ENCODE measurements at regions not wholly inside any gene's neighbourhood (a gene's known extent, or its start where the extent isn't known, plus 50 kb on each side); places are given as distances from the start of the nearest gene placed in this dataset.

- H3K4me1 ChIP-seq (ENCODE audit: control insufficient read depth, insufficient read depth, low read length), result peaks cover 2% of the 10 kb centered on the region
- no peaks in the 10 kb centered on the region for H3K9me3 ChIP-seq (replicated peaks; ENCODE audit: control insufficient read depth, low read depth, low read length)
- no peak overlapping the region for H3K27ac ChIP-seq (ENCODE audit: low read length)
- DNase-seq, result no peak
- no peak overlapping the region for H3K4me3 ChIP-seq (ENCODE audit: low read length)
- no peaks in the 10 kb centered on the region for H3K27me3 ChIP-seq (ENCODE audit: control insufficient read depth, insufficient read depth, low read length)
- no peaks in the 10 kb centered on the region for H3K36me3 ChIP-seq (ENCODE audit: control insufficient read depth, insufficient read depth, low read length)
- no CpG with 5 or more reads among the region's 5 CpGs for WGBS (ENCODE audit: insufficient coverage)
Observed at GRCh38 chr6:126944512-126944911, 174.0 kb upstream of the RSPO3 start.

GRCh38 chr6:126945150-126945685 is 173.3 kb upstream of the RSPO3 start:
- Histone ChIP-seq H3K4me3 (ENCODE audit: low read length) (no peak overlapping the region), H3K27ac (ENCODE audit: low read length) (peak overlapping the region; percentile 54), H3K36me3 (ENCODE audit: control insufficient read depth, insufficient read depth, low read length) (no peaks in the 10 kb centered on the region), H3K4me1 (ENCODE audit: control insufficient read depth, insufficient read depth, low read length) (peaks cover 2% of the 10 kb centered on the region), H3K27me3 (ENCODE audit: control insufficient read depth, insufficient read depth, low read length) (no peaks in the 10 kb centered on the region), H3K9me3 (replicated peaks; ENCODE audit: control insufficient read depth, low read depth, low read length) (no peaks in the 10 kb centered on the region)
- WGBS (ENCODE audit: insufficient coverage), result no CpG with 5 or more reads among the region's 4 CpGs
- DNase-seq, result peak; percentile 89

- peak; percentile 78 for DNase-seq
- H3K4me3 ChIP-seq (ENCODE audit: low read length), result no peak overlapping the region
- H3K27ac ChIP-seq (ENCODE audit: low read length), result peak overlapping the region; percentile 37
- no CpG with 5 or more reads among the region's 2 CpGs for WGBS (ENCODE audit: insufficient coverage)
- H3K27me3 ChIP-seq (ENCODE audit: control insufficient read depth, insufficient read depth, low read length), result no peaks in the 10 kb centered on the region
- peaks cover 2% of the 10 kb centered on the region for H3K4me1 ChIP-seq (ENCODE audit: control insufficient read depth, insufficient read depth, low read length)
- H3K36me3 ChIP-seq (ENCODE audit: control insufficient read depth, insufficient read depth, low read length), result no peaks in the 10 kb centered on the region
- H3K9me3 ChIP-seq (replicated peaks; ENCODE audit: control insufficient read depth, low read depth, low read length), result no peaks in the 10 kb centered on the region
Observed at GRCh38 chr6:126945812-126946360, 172.6 kb upstream of the RSPO3 start.

GRCh38 chr6:126947070-126947469 is 171.4 kb upstream of the RSPO3 start:
- Histone ChIP-seq H3K4me3 (ENCODE audit: low read length) (no peak overlapping the region), H3K27me3 (ENCODE audit: control insufficient read depth, insufficient read depth, low read length) (no peaks in the 10 kb centered on the region), H3K9me3 (replicated peaks; ENCODE audit: control insufficient read depth, low read depth, low read length) (no peaks in the 10 kb centered on the region), H3K4me1 (ENCODE audit: control insufficient read depth, insufficient read depth, low read length) (peaks cover 2% of the 10 kb centered on the region), H3K36me3 (ENCODE audit: control insufficient read depth, insufficient read depth, low read length) (no peaks in the 10 kb centered on the region), H3K27ac (ENCODE audit: low read length) (no peak overlapping the region)
- WGBS (ENCODE audit: insufficient coverage), result no CpG with 5 or more reads among the region's 4 CpGs
- DNase-seq, result no peak

DNA sequence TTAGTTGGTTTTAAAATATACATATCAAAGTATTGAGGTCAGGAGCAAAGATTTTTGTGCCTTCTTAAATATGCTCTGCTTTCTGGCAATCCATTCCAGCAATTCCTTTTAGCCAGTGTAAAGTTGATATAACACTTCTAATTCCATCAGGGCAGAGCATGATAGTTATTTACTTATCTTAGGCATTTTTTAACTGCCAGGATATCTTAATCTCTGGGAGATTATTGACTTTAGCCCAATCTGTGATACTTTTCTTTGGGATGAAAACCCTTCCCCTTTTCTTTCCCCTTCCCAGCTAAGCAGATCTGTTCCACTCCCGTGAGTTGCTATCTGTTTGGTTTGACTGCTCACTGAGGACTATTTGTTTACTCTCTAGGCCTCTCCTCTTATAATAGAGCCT is 168.7 kb upstream of the RSPO3 start:
- Histone ChIP-seq H3K9me3 (replicated peaks; ENCODE audit: control insufficient read depth, low read depth, low read length) (no peaks in the 10 kb centered on the region), H3K4me1 (ENCODE audit: control insufficient read depth, insufficient read depth, low read length) (no peaks in the 10 kb centered on the region), H3K4me3 (ENCODE audit: low read length) (no peak overlapping the region), H3K27ac (ENCODE audit: low read length) (no peak overlapping the region), H3K36me3 (ENCODE audit: control insufficient read depth, insufficient read depth, low read length) (no peaks in the 10 kb centered on the region), H3K27me3 (ENCODE audit: control insufficient read depth, insufficient read depth, low read length) (no peaks in the 10 kb centered on the region)
- WGBS (ENCODE audit: insufficient coverage), result 100% methylated on average over 1 of the region's 1 CpG
- DNase-seq, result no peak

GRCh38 chr6:126955621-126956020 is 162.8 kb upstream of the RSPO3 start:
- H3K27ac ChIP-seq (ENCODE audit: low read length), result no peak overlapping the region
- WGBS (ENCODE audit: insufficient coverage), result no CpG with 5 or more reads among the region's 1 CpG
- no peak for DNase-seq

DNA sequence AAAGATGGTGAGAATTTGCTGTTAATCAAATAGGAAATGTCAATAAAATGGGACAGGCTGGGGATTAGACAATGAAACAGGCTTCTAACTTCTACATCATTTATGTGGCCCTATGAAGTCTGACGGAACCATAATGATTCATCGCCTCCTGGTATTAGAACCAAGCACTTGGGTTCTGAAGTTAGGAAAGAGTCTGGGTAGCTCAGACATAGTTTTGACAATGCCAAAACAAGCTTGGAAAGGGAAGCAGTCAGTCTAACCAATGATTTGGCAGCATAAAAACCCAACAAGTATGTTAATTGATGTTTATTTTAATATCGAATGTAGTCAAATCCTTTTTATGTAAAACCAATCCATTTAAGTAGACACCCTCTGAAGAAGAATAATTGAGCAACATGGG is 160.8 kb upstream of the RSPO3 start:
- no peaks in the 10 kb centered on the region for H3K9me3 ChIP-seq (replicated peaks; ENCODE audit: control insufficient read depth, low read depth, low read length)
- H3K4me3 ChIP-seq (ENCODE audit: low read length), result no peak overlapping the region
- no peak overlapping the region for H3K27ac ChIP-seq (ENCODE audit: low read length)
- H3K4me1 ChIP-seq (ENCODE audit: control insufficient read depth, insufficient read depth, low read length), result no peaks in the 10 kb centered on the region
- no CpG with 5 or more reads among the region's 3 CpGs for WGBS (ENCODE audit: insufficient coverage)
- H3K36me3 ChIP-seq (ENCODE audit: control insufficient read depth, insufficient read depth, low read length), result no peaks in the 10 kb centered on the region
- DNase-seq, result no peak
- H3K27me3 ChIP-seq (ENCODE audit: control insufficient read depth, insufficient read depth, low read length), result no peaks in the 10 kb centered on the region

More at GRCh38 chr6:126955621-126956020, 162.8 kb upstream of the RSPO3 start:
- Histone ChIP-seq H3K4me3 (ENCODE audit: low read length) (no peak overlapping the region), H3K4me1 (ENCODE audit: control insufficient read depth, insufficient read depth, low read length) (no peaks in the 10 kb centered on the region), H3K9me3 (replicated peaks; ENCODE audit: control insufficient read depth, low read depth, low read length) (no peaks in the 10 kb centered on the region), H3K27me3 (ENCODE audit: control insufficient read depth, insufficient read depth, low read length) (no peaks in the 10 kb centered on the region), H3K36me3 (ENCODE audit: control insufficient read depth, insufficient read depth, low read length) (no peaks in the 10 kb centered on the region)

DNA sequence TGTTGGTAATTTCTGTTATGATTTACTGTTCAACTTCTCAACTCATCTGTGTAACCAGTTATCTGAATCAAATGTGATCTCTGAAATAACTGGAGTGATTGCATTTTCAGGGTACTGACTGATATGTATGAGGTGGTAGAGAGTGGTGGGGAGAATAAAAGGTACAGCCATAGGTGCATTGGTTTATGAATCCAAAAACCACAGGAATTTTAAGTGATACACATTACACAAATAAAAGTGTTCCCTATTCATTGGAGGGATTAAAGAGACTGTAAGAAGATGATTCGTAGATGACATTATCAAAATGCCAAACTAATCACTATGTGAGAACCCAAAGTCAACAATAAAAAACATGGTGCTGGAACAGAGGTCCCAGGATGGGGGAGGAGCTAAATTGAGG is 158.7 kb upstream of the RSPO3 start:
- H3K4me3 ChIP-seq (ENCODE audit: low read length), result no peak overlapping the region
- no peaks in the 10 kb centered on the region for H3K4me1 ChIP-seq (ENCODE audit: control insufficient read depth, insufficient read depth, low read length)
- no peaks in the 10 kb centered on the region for H3K27me3 ChIP-seq (ENCODE audit: control insufficient read depth, insufficient read depth, low read length)
- no peak for DNase-seq
- H3K36me3 ChIP-seq (ENCODE audit: control insufficient read depth, insufficient read depth, low read length), result no peaks in the 10 kb centered on the region
- no peaks in the 10 kb centered on the region for H3K9me3 ChIP-seq (replicated peaks; ENCODE audit: control insufficient read depth, low read depth, low read length)
- no peak overlapping the region for H3K27ac ChIP-seq (ENCODE audit: low read length)
- no CpG with 5 or more reads among the region's 1 CpG for WGBS (ENCODE audit: insufficient coverage)

DNA sequence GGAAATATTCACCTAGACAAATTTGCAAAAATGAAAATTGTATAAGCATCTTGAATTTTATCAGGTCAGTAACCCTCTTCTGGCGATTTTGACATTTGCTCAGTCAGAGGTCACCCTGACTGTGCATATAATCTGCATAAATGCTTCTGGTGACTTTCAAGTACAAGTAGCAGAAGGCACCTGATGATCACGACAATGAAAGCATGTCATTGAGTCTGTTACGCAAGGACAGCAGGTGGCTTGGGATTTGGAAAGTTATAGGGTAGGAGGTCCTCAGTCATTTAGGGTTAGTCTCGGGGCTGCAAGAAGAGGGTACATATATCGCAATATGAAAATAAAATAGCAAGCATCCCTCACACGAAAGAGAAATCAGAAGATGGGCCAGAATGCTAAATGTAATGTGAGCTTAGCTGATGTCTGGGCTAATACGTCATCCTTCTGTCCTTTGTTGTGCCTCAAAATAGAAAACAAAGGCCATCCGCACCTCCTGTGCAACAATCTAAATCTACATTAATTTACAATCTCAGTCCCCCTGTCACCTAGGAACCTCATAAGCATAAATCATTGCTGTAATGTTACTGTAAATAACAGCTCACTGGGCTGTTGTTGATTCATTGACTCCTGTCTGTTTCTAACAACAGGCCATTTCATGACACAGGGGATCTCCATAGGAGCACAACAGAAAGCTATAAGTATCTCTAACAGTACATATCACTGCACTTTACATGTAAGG is 155.2 kb upstream of the RSPO3 start:
- H3K36me3 ChIP-seq (ENCODE audit: control insufficient read depth, insufficient read depth, low read length), result no peaks in the 10 kb centered on the region
- no peaks in the 10 kb centered on the region for H3K4me1 ChIP-seq (ENCODE audit: control insufficient read depth, insufficient read depth, low read length)
- no peaks in the 10 kb centered on the region for H3K27me3 ChIP-seq (ENCODE audit: control insufficient read depth, insufficient read depth, low read length)
- H3K4me3 ChIP-seq (ENCODE audit: low read length), result no peak overlapping the region
- no peak for DNase-seq
- no peaks in the 10 kb centered on the region for H3K9me3 ChIP-seq (replicated peaks; ENCODE audit: control insufficient read depth, low read depth, low read length)
- no peak overlapping the region for H3K27ac ChIP-seq (ENCODE audit: low read length)
- 70% methylated on average over 5 of the region's 8 CpGs for WGBS (ENCODE audit: insufficient coverage)

- Histone ChIP-seq H3K4me3 (ENCODE audit: low read length) (no peak overlapping the region), H3K36me3 (ENCODE audit: control insufficient read depth, insufficient read depth, low read length) (no peaks in the 10 kb centered on the region), H3K27ac (ENCODE audit: low read length) (no peak overlapping the region), H3K9me3 (replicated peaks; ENCODE audit: control insufficient read depth, low read depth, low read length) (no peaks in the 10 kb centered on the region), H3K27me3 (ENCODE audit: control insufficient read depth, insufficient read depth, low read length) (no peaks in the 10 kb centered on the region), H3K4me1 (ENCODE audit: control insufficient read depth, insufficient read depth, low read length) (no peaks in the 10 kb centered on the region)
- 14% methylated on average over 1 of the region's 3 CpGs for WGBS (ENCODE audit: insufficient coverage)
- DNase-seq, result peak; percentile 57
Observed at GRCh38 chr6:126967296-126968005, 151.0 kb upstream of the RSPO3 start.

Data from muscle of leg (tissue), 3 donors.